HG03442 (cell line): ENCODE measurements at regions not wholly inside any gene's neighbourhood (a gene's known extent, or its start where the extent isn't known, plus 50 kb on each side); places are given as distances from the start of the nearest gene placed in this dataset.

Source experiments
- ATAC-seq: cut with Tn5 transposase; IDR thresholded peaks from one replicate; pipeline ENCODE4 v1.9.1; 2021; ENCODE audit warnings: mild to moderate bottlenecking, moderate library complexity; ENCODE audit not compliant: unreplicated experiment

DNA sequence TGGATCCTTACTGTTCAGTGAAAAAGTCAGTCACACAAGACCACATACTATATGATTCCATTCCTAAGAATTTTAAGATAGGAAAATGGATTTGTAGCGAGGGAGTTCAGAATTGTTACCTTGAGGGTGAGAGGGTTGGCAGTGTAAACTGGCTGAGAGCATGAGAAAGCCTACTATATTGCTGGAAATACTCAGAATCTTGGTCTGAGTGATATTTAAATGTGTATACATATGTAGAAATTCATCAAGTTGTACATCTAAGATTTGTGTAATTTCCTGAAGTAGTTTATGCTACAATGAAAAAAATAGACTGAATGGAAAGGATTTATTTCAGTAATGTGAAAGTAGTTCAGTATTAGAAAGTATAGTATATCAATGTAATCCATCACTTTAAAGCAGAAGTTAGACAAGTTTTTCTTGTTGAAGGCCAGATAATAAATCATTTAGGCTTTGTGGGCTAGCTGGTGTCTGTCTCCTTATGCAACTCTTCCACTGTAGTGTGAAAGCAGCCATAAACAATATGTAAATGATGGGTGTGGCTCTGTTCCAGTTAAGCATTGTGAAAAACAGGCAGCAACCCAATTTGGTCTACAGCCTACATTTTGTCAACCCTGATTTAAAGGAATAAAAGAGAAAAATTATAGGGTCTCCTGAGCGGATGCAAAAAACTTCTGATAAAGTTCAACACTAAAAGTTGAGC lies 127.2 kb upstream of the THY1 start:
- no peak for ATAC-seq

DNA sequence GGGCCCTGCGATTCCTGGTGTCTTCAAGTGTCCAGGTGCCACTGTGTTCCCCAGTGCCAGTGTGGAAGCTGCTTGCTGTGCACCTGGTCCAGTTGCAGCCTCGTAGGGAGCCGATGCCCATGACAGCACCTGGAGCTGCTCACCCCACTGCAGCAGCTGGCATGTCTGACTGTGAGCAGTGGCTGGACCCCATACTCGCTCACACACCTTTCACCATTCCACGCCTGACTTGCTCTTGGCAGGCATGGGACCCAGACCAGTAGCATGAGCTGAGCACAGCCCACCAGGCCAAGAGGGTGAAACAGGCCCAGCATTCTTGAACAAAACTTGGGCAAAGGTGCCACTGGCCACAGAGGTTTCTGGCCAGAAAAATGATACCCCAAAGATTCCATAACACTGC lies 124.5 kb upstream of the THY1 start:
- ATAC-seq, result no peak

DNA sequence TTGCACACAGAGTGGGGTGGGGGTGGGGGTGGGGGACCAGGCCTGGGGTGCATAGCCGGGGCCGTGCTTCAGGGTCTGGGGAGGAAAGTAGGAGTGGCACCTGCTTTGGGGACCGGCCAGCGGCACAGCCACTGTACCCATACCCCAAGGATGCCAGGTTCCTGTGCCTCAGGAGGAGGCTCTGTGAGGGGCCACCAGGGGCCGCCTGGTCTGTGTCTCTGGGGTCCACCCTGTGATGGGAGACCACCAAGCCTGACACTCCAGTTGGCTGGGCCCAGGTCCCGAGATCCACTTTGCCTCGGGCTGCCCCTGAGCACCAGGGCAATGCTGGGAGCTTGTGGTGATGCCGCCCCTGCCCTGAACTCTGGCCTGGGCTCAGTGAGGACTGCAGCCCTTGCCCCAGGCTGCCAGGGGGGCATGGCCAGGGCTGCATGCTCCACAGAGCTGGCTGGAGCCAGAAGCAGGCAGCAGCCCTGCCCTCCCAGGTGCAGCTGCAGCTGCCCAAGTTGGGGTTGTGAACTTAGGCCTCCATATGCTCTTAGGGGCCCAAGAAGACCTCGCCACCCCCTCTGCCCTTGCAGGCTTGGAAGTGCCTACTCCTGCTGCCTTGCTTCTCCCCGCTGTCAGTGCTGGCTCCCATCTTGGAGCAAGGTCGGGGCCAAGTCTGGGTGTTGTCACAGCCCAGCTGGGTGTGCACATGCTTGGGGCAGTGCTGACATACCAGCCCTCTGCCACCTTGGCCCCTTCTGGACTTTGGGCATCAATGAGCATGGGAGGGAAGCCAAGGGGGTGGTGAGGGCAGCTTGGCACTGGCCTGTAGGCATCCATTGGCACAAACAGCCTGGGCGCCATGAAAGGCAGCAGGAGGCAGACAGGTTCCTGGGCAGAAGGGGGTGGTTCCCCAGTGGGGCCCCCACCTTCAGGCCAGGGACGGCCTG lies 123.3 kb upstream of the THY1 start:
- ATAC-seq, result no peak

DNA sequence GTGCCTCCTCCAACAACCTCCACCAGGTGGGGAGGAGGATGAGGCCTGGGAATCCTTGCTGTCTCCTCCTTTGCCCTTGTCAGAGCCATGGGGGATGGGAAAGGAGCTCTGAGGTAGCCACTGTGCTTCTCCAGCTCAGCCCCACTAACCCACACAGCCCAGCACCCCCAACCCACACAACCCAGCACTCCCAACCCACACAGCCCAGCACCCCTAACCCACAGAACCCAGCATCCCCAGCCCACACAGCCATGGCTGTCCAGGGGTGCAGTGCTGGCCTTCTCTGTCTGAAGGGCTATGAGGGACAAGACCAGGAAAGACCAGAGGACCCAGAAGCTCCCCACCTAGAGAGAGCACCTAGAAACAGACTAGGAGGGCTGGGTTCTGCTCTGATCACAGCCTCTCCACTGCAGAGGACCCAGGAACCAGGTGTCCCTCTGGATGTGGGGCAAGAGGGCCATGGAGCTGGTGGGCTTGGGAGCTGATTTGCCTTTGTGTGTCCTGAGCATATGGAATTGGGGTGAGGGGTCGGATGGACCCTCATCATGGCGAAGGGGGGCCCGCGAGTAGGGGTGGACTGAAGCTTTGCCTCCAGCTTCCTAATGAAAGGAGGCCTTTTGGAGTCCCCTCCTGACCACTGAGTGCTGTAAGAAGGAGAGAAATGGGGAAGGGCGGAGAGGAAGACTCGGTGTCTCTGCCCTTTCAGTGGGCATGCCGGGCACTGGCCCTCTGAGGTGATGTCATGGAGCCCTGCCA lies 117.6 kb upstream of the THY1 start:
- no peak for ATAC-seq

DNA sequence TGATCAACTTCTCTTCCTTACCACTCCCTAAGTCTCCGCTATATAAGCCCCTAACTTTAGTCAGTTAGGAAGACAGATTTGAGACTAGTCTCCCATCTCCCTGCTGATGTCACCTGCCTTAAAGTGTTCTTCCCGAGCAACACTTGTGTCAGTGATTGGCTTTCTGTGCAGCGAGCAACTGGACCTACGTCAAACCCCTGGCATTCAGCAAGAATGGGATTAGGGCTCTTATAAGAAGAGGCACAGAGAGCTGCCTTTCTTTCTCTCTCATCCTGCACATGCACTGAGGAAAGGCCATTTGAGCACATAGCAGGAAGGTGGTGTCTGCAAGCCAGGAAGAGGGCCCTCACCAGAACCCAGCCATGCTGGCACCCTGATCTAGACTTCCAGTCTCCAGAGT lies 116.6 kb upstream of the THY1 start:
- ATAC-seq, result no peak

DNA sequence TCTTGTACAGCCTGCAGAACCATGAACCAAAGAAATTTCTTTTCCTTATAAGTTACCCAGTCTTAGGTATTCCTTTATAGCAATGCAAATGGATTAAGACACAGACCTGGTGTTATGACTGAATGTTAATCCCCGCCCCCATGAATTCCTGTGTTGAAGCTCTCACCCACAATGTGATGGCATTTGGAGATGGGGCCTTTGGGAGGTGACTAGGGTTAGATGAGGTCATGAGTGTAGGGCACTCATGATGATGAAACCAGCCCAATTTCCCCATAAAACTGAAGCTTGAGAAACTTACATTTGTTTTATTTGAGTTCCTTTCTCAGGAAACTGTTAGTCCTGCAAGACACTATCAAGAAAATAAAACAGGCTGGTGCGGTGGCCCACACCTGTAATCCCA lies 115.8 kb upstream of the THY1 start:
- ATAC-seq, result no peak

DNA sequence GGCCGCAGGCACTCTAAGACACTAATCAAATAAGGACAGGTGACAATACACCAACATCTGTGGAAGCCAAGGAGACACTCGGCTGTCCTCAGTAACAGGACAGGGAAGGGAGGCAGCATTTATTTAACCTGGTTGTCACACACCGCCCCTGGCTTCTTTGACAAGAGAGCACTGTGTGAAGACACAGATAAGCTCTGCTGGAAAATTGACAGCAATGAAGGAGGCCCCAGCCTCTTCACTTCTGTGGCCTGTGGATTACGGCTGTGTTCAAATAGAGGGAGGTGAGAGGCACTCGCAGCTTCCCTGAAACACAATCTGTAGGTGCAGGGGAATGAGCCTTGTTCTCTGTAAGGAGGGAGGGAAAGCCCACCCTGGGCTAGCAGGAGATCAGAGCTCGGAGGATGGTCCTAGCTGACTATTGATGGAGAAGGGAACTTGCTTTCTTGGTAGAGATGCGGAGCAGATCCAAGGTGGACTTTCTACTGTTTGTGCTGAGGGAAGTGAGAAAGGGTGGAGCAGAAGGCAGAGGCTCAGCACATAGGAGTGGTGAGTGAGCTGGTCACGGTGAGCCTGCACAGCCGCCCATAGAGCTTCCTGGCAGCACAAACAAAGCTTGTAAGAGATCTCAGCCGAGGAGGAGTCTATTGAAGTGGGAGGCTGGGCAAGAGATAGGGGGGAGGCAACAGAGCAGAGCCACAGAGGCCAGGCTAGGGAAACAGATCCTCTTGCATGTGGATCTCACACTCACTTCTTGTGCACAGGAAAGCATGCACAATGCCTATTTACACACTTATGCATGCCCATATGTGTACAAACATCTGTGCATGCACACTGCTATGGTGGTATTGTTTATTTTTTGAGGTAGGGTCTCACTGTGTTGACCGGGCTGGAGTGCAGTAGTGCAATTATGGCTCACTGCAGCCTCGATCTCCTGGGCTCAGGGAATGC lies 114.6 kb upstream of the THY1 start:
- no peak for ATAC-seq

DNA sequence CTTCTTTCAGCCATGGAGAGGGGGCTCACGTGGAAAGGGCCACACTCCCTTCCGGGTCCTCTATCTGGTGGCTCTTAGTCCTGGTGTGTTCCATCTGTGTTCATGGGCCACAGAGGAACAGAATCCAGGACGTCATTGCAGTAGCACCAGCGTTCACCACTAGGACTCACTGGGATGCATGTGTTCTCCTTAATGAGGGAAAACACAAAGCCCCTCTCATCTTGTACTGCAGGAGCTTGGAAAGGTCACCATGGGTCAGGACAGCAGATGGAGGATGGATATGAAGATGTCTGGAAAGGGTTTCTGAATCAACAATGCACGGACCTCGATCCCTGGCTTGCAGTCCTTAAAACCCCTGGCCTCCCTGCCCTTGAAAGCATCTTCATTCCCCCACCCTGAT lies 113.8 kb upstream of the THY1 start:
- ATAC-seq, result no peak

DNA sequence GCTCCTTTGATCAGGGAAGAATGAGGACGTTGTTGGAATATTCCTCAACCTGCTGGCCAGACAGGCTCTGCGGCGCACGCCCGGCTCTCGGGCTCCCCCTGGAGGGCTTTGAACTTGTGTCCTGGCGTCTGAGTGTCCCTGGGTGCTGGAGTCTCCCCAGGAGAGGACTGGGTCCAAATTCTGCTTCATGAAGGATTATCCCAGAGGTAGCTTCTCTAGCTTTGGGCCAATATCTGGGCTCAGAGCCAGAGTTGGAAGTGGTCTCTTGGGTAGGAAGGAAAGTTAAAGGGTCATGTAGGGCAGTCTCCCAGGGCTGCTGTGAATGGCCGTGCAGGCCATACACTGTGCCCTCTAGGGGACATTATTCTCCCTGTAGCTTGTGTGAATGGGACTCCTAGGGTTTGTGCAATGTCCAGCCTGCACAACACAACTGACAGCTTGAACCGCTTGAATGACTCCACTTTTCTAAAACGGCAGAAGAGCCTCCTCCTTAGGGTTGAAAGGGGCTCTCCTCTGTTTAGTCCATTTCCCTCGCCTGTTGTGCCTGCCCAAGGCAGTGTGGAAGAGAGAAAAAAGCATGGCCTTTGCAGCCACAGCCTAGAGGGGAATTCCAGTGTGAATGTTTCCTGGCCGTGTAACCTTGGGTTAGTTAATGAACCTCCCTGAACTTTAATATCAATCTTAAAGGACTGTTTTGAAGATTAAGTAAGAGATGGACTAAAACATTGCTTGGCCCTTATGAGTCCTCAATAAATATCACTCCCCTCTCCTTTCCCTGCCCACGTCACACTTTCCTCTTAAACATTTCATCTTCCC lies 111.2 kb upstream of the THY1 start:
- ATAC-seq, result no peak

DNA sequence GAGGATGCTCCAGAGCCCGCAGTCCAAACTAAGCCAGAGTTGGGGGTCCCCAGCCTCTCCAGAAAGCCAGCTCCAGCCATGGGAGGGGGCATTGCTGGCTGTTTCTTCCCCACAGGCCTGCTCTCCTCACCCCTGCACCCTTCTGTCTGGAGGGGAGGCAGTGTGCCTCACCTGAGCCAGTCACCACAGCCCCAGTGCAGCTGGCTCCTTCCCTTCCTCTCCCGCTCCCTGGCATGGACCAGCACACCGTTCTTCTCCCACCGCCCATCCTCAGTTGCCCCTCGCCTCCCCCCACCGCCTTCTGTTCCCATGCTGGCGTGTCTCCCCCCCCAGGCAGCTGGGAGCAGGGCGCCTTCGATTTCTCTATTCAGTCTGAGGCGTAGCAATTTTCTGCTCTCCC lies 110.5 kb upstream of the THY1 start:
- no peak for ATAC-seq

DNA sequence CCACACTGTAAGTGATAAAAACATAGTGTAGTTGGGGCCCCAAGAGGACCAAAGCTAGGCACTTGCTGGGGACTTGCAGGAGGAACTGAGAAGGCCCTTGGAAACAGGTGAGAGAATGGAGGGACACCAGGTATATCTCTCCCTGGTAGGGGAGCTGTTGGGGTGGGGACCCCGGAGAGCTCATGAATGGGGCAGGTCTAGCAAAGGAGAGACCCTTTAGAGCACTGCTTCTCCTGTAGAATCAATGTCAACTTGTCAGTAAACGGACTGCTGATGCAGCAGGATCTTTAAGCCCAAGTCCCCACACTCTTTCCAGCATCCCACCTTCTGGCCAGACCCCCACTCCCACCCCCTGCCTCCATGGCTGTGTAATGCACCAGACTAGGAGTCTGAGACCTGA lies 109.6 kb upstream of the THY1 start:
- ATAC-seq, result no peak

DNA sequence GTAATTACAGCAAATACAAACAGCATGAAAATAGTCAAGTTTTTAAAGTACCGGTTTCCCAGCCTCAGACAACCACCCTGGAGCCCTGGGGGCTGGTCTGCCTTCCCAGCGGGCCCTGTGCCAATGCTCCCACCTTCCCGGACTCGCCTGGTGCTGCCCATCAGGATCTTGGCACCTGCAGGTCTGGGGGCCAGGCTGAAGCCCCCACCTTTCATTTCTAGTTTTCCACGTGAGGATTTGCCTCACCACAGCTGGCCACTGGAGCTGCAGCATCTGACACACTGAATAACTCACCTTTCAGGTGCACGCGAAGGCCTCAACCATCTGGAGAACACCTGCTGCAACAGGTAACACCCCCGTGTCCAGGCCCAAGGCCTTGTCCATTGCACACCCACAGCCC lies 108.7 kb upstream of the THY1 start:
- no peak for ATAC-seq

DNA sequence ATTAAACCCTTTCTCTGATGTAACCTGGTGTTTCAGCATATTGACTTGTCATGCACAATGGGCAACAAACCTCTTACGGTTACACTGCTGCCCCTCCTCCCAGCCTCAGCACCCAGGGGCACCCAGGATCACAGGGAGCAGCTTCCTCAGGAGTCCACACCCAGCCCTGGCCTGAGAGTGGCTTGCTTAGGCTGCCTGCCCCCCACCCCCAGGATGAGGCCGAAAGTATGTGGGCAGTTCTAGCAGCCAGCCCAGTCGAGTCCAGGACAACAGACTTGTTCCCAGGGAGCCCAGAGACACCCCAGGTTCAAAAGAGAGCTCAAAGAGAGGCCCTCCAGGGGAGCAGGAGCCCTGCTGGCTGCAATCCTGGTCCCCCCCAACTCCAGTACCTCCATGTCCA lies 108.1 kb upstream of the THY1 start:
- ATAC-seq, result no peak

DNA sequence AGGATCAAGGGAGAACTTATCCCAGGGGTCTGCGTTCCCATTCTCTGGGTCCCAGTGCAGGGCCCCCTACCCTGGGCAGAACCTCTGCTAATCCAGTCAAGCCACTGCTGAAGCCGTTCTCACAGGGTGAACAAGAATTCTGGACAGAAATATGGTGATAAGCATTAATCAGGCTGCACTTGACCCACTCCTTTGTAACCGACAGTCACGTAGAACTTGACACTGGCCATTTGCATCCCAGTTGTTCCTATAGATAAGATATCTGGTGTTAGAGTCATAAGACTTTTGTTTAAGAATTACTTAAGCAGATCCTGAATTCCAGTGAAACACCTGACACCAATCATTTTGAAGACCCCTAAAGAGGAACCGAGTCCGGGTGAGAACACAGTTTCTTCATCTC lies 107.5 kb upstream of the THY1 start:
- no peak for ATAC-seq

DNA sequence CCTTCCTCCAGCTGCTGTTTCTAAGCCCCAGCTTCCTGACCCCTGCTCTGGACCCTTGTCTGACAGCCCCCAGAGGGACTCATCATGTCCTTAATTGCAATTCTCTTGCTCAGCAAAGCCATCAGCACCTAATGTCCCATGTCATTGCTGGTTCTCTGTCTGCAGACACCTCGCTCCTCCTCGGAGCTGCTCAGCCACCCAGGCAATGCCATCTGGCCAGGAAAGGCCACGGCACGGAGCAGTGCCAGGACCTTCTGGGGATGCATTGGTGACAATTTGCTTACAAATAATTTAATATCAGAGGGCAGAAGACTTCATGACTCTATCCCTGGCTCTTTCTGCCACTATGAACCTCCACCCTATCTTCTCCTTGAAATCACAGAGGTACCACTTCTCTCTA lies 107.0 kb upstream of the THY1 start:
- ATAC-seq, result no peak

DNA sequence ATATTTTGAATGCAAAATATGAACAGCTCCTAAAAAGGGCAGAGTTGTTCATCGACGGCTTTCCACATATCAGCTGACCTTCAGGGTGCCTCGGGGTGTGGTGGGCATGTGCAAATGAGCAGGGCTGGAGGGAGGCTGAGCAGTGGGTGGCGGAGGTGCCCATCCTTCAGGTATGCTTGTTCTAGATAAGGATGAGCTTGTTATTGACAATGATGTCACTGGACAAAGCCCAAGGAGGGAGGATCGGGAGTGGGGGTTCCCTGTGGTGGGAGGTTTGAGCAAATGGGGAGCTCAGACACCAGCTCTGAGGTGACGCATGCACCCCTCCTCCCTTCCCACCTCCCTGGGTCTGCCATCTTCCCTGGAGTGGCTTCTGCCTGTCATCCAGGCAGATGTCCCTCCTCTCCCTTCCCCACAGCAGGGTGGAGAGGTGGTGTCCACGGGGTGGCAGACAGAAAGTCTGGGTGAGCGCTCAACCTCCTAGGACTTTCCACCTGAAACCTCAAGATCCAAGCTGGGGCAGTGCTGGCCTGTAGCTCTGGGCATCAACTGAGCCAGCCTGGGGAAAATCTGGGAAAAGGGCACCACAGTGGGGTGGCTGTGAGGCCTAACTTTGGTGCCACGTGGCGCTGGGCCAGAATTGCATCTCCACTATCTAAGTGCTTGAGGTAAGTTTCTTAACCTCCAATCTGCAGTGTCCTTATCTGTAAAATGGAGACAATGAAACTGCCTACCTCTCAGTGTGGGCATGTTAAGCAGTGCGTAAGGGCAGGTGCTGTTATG lies 106.3 kb upstream of the THY1 start:
- no peak for ATAC-seq

DNA sequence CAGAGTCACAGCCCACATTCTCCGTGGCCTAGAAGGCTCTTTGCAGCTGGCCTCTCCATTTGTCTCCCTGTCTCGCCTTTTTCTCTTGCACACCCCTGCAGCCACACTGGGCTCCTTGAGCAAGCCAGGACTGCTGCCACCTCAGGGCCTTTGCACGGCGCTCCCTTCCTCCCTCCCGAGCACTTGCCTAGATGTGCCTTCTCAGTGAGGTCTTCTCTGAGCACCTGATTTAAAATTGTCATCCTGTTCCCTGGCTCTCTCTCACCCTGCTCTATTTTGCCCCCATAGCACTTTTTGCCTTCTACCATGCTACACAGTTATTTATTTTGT lies 102.9 kb upstream of the THY1 start:
- no peak for ATAC-seq

DNA sequence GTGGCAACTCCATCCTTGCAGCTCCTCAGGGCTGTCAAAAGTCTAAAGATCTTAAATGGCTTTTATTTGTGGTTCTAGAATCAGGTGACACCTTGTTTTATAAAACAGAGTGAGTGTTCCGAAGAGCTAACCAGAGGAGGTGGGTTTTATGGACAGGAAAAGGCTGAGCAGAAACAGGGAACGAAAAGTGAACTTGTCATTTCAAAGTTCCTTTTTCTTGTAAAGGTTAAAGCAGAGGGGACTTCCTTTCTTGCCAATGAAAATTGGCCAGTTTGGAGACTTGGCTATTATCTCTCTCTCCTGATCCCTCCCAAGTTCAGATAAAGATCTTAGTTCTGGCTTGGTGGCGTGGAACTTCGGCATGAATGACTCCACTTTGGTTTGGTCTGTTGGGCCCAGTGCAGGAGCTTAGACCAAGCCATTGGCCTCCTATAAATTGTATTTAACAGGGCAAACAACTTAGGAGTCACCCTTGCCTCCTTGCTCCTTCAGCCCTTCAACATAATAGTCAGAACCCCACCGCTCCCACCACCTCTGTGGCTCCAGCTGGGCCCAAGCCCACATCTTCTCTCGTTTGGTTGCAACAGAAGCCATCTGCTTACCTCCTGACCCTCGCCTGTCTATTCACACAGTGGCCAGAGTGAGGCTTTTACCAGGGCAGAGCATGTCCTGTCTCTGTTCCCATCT lies 102.4 kb upstream of the THY1 start:
- ATAC-seq, result no peak
